SK-N-SH (cell line): ENCODE measurements at regions not wholly inside any gene's neighbourhood (a gene's known extent, or its start where the extent isn't known, plus 50 kb on each side); places are given as distances from the start of the nearest gene placed in this dataset.

Experiments
- CTCF ChIA-PET: fragments of 300-600, 350-600 bp; formaldehyde crosslinking; extraction: SDS; loops from one replicate; lab custom pipeline; 2021; lab: Yijun Ruan, JAX
- POLR2A ChIA-PET: fragments of 350-600 bp; sonication (Branson Sonifier 250); formaldehyde crosslinking; extraction: SDS; loops from one replicate; lab custom pipeline; 2020; ENCODE audit warnings: antibody characterized with exemption, inconsistent platforms; lab: Yijun Ruan, JAX
- DNase-seq: peaks from one replicate; pipeline ENCODE4 v3.0.0; 2012
- H2AFZ ChIP-seq: fragments of 200-600 bp; sonication (generic); 2 replicates; pipeline ENCODE4 v1.8.1; 2016; ENCODE audit warnings: antibody characterized with exemption, mild to moderate bottlenecking, low read depth
- H3F3A ChIP-seq: fragments of 200-600 bp; sonication (generic); replicated peaks from 2 replicates; pipeline ENCODE3; 2016; ENCODE audit warnings: antibody characterized with exemption, mild to moderate bottlenecking; ENCODE audit not compliant: insufficient read depth
- H3K27ac ChIP-seq, 2 experiments: fragments of 200-500 bp in 1 of 2; fragments of 200-600 bp in 1 of 2; sonication (Bioruptor generic) in 1 of 2; sonication (generic), shearing (Covaris generic) in 1 of 2; 2 replicates each; pipeline versions ENCODE4 v1.5.1 to v1.6.1; 2014 to 2016; ENCODE audit warnings: low read depth in 2 of 2, inconsistent platforms in 1 of 2, low read length in 1 of 2, mild to moderate bottlenecking in 1 of 2, mixed read lengths in 1 of 2
- H3K27me3 ChIP-seq: fragments of 200-600 bp; sonication (generic), shearing (Covaris generic); 2 replicates; pipeline ENCODE4 v1.6.1; 2016; ENCODE audit warnings: mixed run types; ENCODE audit not compliant: insufficient read depth
- H3K36me3 ChIP-seq, 2 experiments: fragments of 200-500 bp in 1 of 2; fragments of 200-600 bp in 1 of 2; sonication (Bioruptor generic) in 1 of 2; sonication (generic) in 1 of 2; replicated peaks in 1 of 2; 2 replicates each; pipeline versions ENCODE3 to v1.5.1; 2014 to 2016; ENCODE audit warnings: low read length in 1 of 2, mild to moderate bottlenecking in 1 of 2; ENCODE audit not compliant: insufficient read depth in 2 of 2, control insufficient read depth in 1 of 2
- H3K4me1 ChIP-seq, 2 experiments: fragments of 200-500 bp in 1 of 2; fragments of 200-600 bp in 1 of 2; sonication (Bioruptor generic) in 1 of 2; sonication (generic), shearing (Covaris generic) in 1 of 2; 2 replicates each; pipeline versions ENCODE4 v1.5.1 to v1.6.1; 2014 to 2016; ENCODE audit warnings: low read depth in 1 of 2, low read length in 1 of 2, mixed run types in 1 of 2; ENCODE audit not compliant: insufficient read depth in 2 of 2, control insufficient read depth in 1 of 2
- H3K4me2 ChIP-seq: fragments of 200-600 bp; sonication (generic), shearing (Covaris generic); 2 replicates; pipeline ENCODE4 v1.6.1; 2017; ENCODE audit warnings: mixed run types
- H3K4me3 ChIP-seq, 2 experiments: fragments of 200-500 bp in 1 of 2; fragments of 200-600 bp in 1 of 2; sonication (Bioruptor generic) in 1 of 2; sonication (generic), shearing (Covaris generic) in 1 of 2; 2 replicates each; pipeline versions ENCODE4 v1.5.1 to v1.8.1; 2014 to 2016; ENCODE audit warnings: low read depth in 2 of 2, inconsistent platforms in 1 of 2, low read length in 1 of 2, mild to moderate bottlenecking in 1 of 2, mixed read lengths in 1 of 2, moderate library complexity in 1 of 2
- H3K79me2 ChIP-seq: fragments of 200-600 bp; sonication (generic); 2 replicates; pipeline ENCODE4 v1.8.1; 2017; ENCODE audit warnings: mild to moderate bottlenecking; ENCODE audit not compliant: insufficient read depth
- H3K9ac ChIP-seq: fragments of 200-600 bp; sonication (generic); 2 replicates; pipeline ENCODE4 v1.6.1; 2017; ENCODE audit warnings: mixed run types
- H3K9me2 ChIP-seq: fragments of 200-600 bp; sonication (generic); 2 replicates; pipeline ENCODE4 v1.6.1; 2017; ENCODE audit warnings: mixed run types
- H3K9me3 ChIP-seq: fragments of 200-600 bp; sonication (generic); 2 replicates; pipeline ENCODE4 v1.6.1; 2017; ENCODE audit warnings: mixed run types, mild to moderate bottlenecking, moderate library complexity
- H4K20me1 ChIP-seq: fragments of 200-600 bp; sonication (generic); 2 replicates; pipeline ENCODE4 v1.6.1; 2017; ENCODE audit warnings: mild to moderate bottlenecking, mixed run types; ENCODE audit not compliant: insufficient read depth
- CHD2 ChIP-seq: fragments of 150-350 bp; IDR thresholded peaks from 2 replicates; pipeline ENCODE4 v1.6.1; 2018; ENCODE audit warnings: low read length; ENCODE audit not compliant: partially characterized antibody
- EZH2phosphoT487 ChIP-seq: fragments of 200-600 bp; sonication (generic); IDR thresholded peaks from 2 replicates; pipeline ENCODE4 v1.6.1; 2017; ENCODE audit warnings: low read depth, mixed run types, mild to moderate bottlenecking, antibody characterized with exemption, moderate library complexity, borderline replicate concordance
- FOXJ3 ChIP-seq: sonication (generic); formaldehyde crosslinking; IDR thresholded peaks from 2 replicates; pipeline ENCODE4 v1.5.1; 2020; ENCODE audit warnings: mild to moderate bottlenecking, missing genetic modification reagents
- FOXM1 ChIP-seq: IDR thresholded peaks from 2 replicates; pipeline ENCODE4 v1.4.0; 2012; ENCODE audit warnings: low read depth, mild to moderate bottlenecking
- GABPA ChIP-seq: IDR thresholded peaks from 2 replicates; pipeline ENCODE4 v1.4.0; 2012; ENCODE audit warnings: low read depth, mild to moderate bottlenecking
- GATA2 ChIP-seq: sonication (generic); formaldehyde crosslinking; IDR thresholded peaks from 2 replicates; pipeline ENCODE4 v1.5.0; 2020; ENCODE audit warnings: mild to moderate bottlenecking, missing genetic modification reagents
- IRF3 ChIP-seq: fragments of 150-350 bp; IDR thresholded peaks from 2 replicates; pipeline ENCODE4 v1.6.1; 2016; ENCODE audit warnings: mild to moderate bottlenecking, low read depth, low read length
- MXI1 ChIP-seq: IDR thresholded peaks from 2 replicates; pipeline ENCODE4 v1.6.1; 2012; ENCODE audit warnings: mild to moderate bottlenecking, low read depth, low read length, improper control_type of control experiment
- NRF1 ChIP-seq: IDR thresholded peaks from 2 replicates; pipeline ENCODE4 v1.6.1; 2012; ENCODE audit warnings: low read depth, mild to moderate bottlenecking, low read length
- PBX3 ChIP-seq: IDR thresholded peaks from 2 replicates; pipeline ENCODE4; 2012
- RAD21 ChIP-seq: IDR thresholded peaks from 2 replicates; pipeline ENCODE4 v1.6.1; 2012; ENCODE audit warnings: mild to moderate bottlenecking, low read length
- RFX5 ChIP-seq: IDR thresholded peaks from 2 replicates; pipeline ENCODE4 v1.6.1; 2012; ENCODE audit warnings: mild to moderate bottlenecking, improper control_type of control experiment, low read length
- SIN3A ChIP-seq: IDR thresholded peaks from 2 replicates; pipeline ENCODE4 v1.6.1; 2012; ENCODE audit warnings: low read depth, mild to moderate bottlenecking, low read length, moderate library complexity, borderline replicate concordance
- TCF12 ChIP-seq: IDR thresholded peaks from 2 replicates; pipeline ENCODE4 v1.4.0; 2012
- USF2 ChIP-seq: fragments of 150-350 bp; IDR thresholded peaks from 2 replicates; pipeline ENCODE4 v1.6.1; 2017; ENCODE audit warnings: antibody characterized with exemption, low read length, low read depth, borderline replicate concordance
- ZBTB33 ChIP-seq: IDR thresholded peaks from 2 replicates; pipeline ENCODE4 v1.4.0; 2012; ENCODE audit warnings: low read depth, borderline replicate concordance
- WGBS: methylation state at CpG from one replicate; pipeline ENCODE4 v1.1.6; 2017; ENCODE audit warnings: low lambda C conversion rate; 5-methylcytosine and 5-hydroxymethylcytosine counted together

GRCh38 chrX:107514944-107515343, 65.5 kb downstream of the FRMPD3 start:
- no peak overlapping the region for H2AFZ ChIP-seq
- WGBS, result 8% methylated on average over 2 of the region's 2 CpGs
- TF ChIP-seq CHD2, result no peak
- no peak for TF ChIP-seq EZH2phosphoT487
- TF ChIP-seq MXI1, result no peak
- no peak for TF ChIP-seq IRF3
- TF ChIP-seq PBX3, result no peak
- TF ChIP-seq FOXJ3 (CRISPR knock-in tag), result no peak
- TF ChIP-seq TCF12, result no peak
- H3K9ac ChIP-seq, result no peak overlapping the region
- POLR2A ChIA-PET, result no interaction called here
- CTCF ChIA-PET, result no interaction called here
- peaks cover 20% of the 10 kb centered on the region for H3K27me3 ChIP-seq
- DNase-seq, result no peak
- no peaks in the 10 kb centered on the region for H3K9me2 ChIP-seq
- no peaks in the 10 kb centered on the region for H3F3A ChIP-seq
- no peaks in the 10 kb centered on the region for H3K4me1 ChIP-seq
- no peaks in the 10 kb centered on the region for H4K20me1 ChIP-seq
- H3K4me3 ChIP-seq, result no peak overlapping the region
- H3K79me2 ChIP-seq, result no peaks in the 10 kb centered on the region
- H3K27ac ChIP-seq, result no peak overlapping the region
- no peaks in the 10 kb centered on the region for H3K9me3 ChIP-seq
- H3K36me3 ChIP-seq, result no peaks in the 10 kb centered on the region
- no peak overlapping the region for H3K4me2 ChIP-seq

GRCh38 chrX:107521877-107522586, 72.6 kb downstream of the FRMPD3 start:
- no peaks in the 10 kb centered on the region for H3K9me2 ChIP-seq
- no peaks in the 10 kb centered on the region for H3F3A ChIP-seq
- no peaks in the 10 kb centered on the region for H3K79me2 ChIP-seq
- H4K20me1 ChIP-seq, result no peaks in the 10 kb centered on the region
- H3K27me3 ChIP-seq, result peaks cover 36% of the 10 kb centered on the region
- WGBS, result 19% methylated on average over 14 of the region's 14 CpGs
- H2AFZ ChIP-seq, result no peak overlapping the region
- no peak overlapping the region for H3K4me3 ChIP-seq
- no peaks in the 10 kb centered on the region for H3K9me3 ChIP-seq
- no peak for DNase-seq
- H3K4me2 ChIP-seq, result no peak overlapping the region
- ChIA-PET CTCF (no interaction called here), POLR2A (no interaction called here)
- TF ChIP-seq CHD2, result no peak
- TF ChIP-seq ZBTB33, result no peak
- no peak for TF ChIP-seq MXI1
- TF ChIP-seq GABPA, result no peak
- no peak for TF ChIP-seq NRF1
- TF ChIP-seq RAD21, result no peak
- TF ChIP-seq SIN3A, result no peak
- TF ChIP-seq USF2, result no peak
- TF ChIP-seq PBX3, result no peak
- no peak for TF ChIP-seq RFX5
- no peak for TF ChIP-seq FOXM1
- no peak for TF ChIP-seq GATA2 (CRISPR knock-in tag)
- no peaks in the 10 kb centered on the region for H3K4me1 ChIP-seq
- no peak overlapping the region for H3K9ac ChIP-seq
- no peak overlapping the region for H3K27ac ChIP-seq
- no peaks in the 10 kb centered on the region for H3K36me3 ChIP-seq
